K562 (cell line): ENCODE measurements at regions not wholly inside any gene's neighbourhood (a gene's known extent, or its start where the extent isn't known, plus 50 kb on each side); places are given as distances from the start of the nearest gene placed in this dataset.

Source experiments
- ATAC-seq: fragments of 200-7000 bp; cut with Tn5 transposase; 3 replicates; pipeline ENCODE4 v1.9.1; 2020; ENCODE audit warnings: moderate library complexity
- BruUV-seq: library from RNA; stranded (reverse); fragments of 400-500 nt; replicated peaks from 2 replicates; lab custom pipeline; 2021; lab: Mats Ljungman, UMichigan
- CTCF ChIA-PET: fragments of 300-600 bp; formaldehyde crosslinking; extraction: SDS; loops from one replicate; lab custom pipeline; 2021; ENCODE audit warnings: low intra/inter-chr PET ratio; lab: Yijun Ruan, JAX
- POLR2A ChIA-PET: fragments of 300-600, 350-650 bp; sonication (Branson Sonifier 250); formaldehyde crosslinking; extraction: SDS; loops from one replicate; lab custom pipeline; 2021; ENCODE audit warnings: antibody characterized with exemption, inconsistent platforms; lab: Yijun Ruan, JAX
- DNase-seq, 4 experiments: peaks; one replicate each; pipeline versions ENCODE4 v3.0.0 to v3.0.0-alpha.2; 2011 to 2018; ENCODE audit warnings: low spot score in 3 of 4, mixed read lengths in 3 of 4; ENCODE audit errors: extremely low read depth in 1 of 4
- FAIRE-seq: peaks from 2 replicates; lab custom pipeline; 2011; peaks lifted over from hg19 to GRCh38; lab: Jason Lieb, UNC
- H2AFZ ChIP-seq: 2 replicates; pipeline ENCODE4 v1.6.0; 2011; ENCODE audit warnings: low read depth, low read length, control low read depth, inconsistent platforms
- H3K27ac ChIP-seq: fragments of 200-600 bp; 3 replicates; pipeline ENCODE4 v1.8.0; 2011; ENCODE audit warnings: low read depth, mild to moderate bottlenecking, control low read depth, inconsistent platforms, low read length, moderate library complexity, mixed read lengths; ENCODE audit errors: extremely low read depth
- H3K27me3 ChIP-seq, 2 experiments: fragments of 300-600 bp in 1 of 2; 2 replicates in 1 of 2; 3 replicates in 1 of 2; pipeline versions ENCODE4 v1.6.0 to v1.8.0; 2011; ENCODE audit warnings: inconsistent platforms in 2 of 2, low read length in 2 of 2, mild to moderate bottlenecking in 1 of 2, mixed read lengths in 1 of 2, moderate library complexity in 1 of 2; ENCODE audit not compliant: control insufficient read depth in 2 of 2, insufficient read depth in 2 of 2
- H3K36me3 ChIP-seq: fragments of 300-600 bp; 3 replicates; pipeline ENCODE4 v1.8.0; 2011; ENCODE audit warnings: mild to moderate bottlenecking, low read length, inconsistent platforms; ENCODE audit not compliant: control insufficient read depth, insufficient read depth
- H3K4me1 ChIP-seq, 2 experiments: fragments of 200-600 bp in 1 of 2; replicated peaks in 1 of 2; 2 replicates in 1 of 2; 3 replicates in 1 of 2; pipeline versions ENCODE4 v1.5.1 to v1.8.0; 2011; ENCODE audit warnings: inconsistent platforms in 2 of 2, low read length in 2 of 2, mild to moderate bottlenecking in 1 of 2, mixed read lengths in 1 of 2, moderate library complexity in 1 of 2; ENCODE audit not compliant: control insufficient read depth in 2 of 2, insufficient read depth in 2 of 2
- H3K4me2 ChIP-seq: 2 replicates; pipeline ENCODE4 v1.6.1; 2011; ENCODE audit warnings: low read length, control low read depth, inconsistent platforms, mixed read lengths; ENCODE audit not compliant: insufficient read depth
- H3K4me3 ChIP-seq: fragments of 200-600 bp; sonication (generic), shearing (Covaris generic); 2 replicates; pipeline ENCODE4 v1.5.1; 2016; ENCODE audit warnings: control low read depth, inconsistent platforms
- H3K79me2 ChIP-seq: fragments of 200-600 bp; 3 replicates; pipeline ENCODE4 v1.8.0; 2011; ENCODE audit warnings: low read length, inconsistent platforms; ENCODE audit not compliant: control insufficient read depth, insufficient read depth
- H3K9ac ChIP-seq, 2 experiments: 2 replicates each; pipeline versions ENCODE4 v1.6.0 to v1.6.1; 2011; ENCODE audit warnings: low read depth in 2 of 2, low read length in 2 of 2, control low read depth in 1 of 2, inconsistent platforms in 1 of 2, mild to moderate bottlenecking in 1 of 2, mixed read lengths in 1 of 2; ENCODE audit not compliant: insufficient read depth in 1 of 2
- H3K9me1 ChIP-seq: one replicate; pipeline ENCODE4 v1.6.0; 2011; ENCODE audit warnings: inconsistent platforms, mild to moderate bottlenecking, low read length, moderate library complexity; ENCODE audit not compliant: control insufficient read depth, insufficient read depth
- H3K9me3 ChIP-seq: replicated peaks from 2 replicates; pipeline ENCODE4 v1.5.1; 2011; ENCODE audit warnings: low read depth, low read length, inconsistent platforms; ENCODE audit not compliant: control insufficient read depth, insufficient read depth
- H4K20me1 ChIP-seq: replicated peaks from 2 replicates; pipeline ENCODE4 v1.6.1; 2011; ENCODE audit warnings: low read length, inconsistent platforms, mixed read lengths; ENCODE audit not compliant: control insufficient read depth, insufficient read depth
- ESRRA ChIP-seq: fragments of 450-650 bp; IDR thresholded peaks from 2 replicates; pipeline ENCODE4 v1.6.1; 2014; ENCODE audit warnings: low read depth, mild to moderate bottlenecking, moderate library complexity, borderline replicate concordance
- ETS1 ChIP-seq: conservative IDR thresholded peaks from 2 replicates; pipeline ENCODE4 v1.6.1; 2011; ENCODE audit warnings: low read depth, mild to moderate bottlenecking, low read length; ENCODE audit not compliant: control insufficient read depth
- KDM4B ChIP-seq, 2 experiments: fragments of 450-650 bp in 1 of 2; sonication (generic) in 1 of 2; IDR thresholded peaks; 2 replicates each; pipeline ENCODE4 v1.6.1; 2016 to 2017; ENCODE audit warnings: borderline replicate concordance in 2 of 2, antibody characterized with exemption in 1 of 2, low read depth in 1 of 2, mild to moderate bottlenecking in 1 of 2
- MCM7 ChIP-seq, 2 experiments: fragments of 450-650 bp; IDR thresholded peaks; 2 replicates each; pipeline ENCODE4 v1.6.1; 2016 to 2018
- ZC3H11A ChIP-seq: IDR thresholded peaks from 2 replicates; pipeline ENCODE4 v1.6.1; 2012; ENCODE audit warnings: low read depth, low read length, improper control_type of control experiment
- ZZZ3 ChIP-seq: fragments of 450-650 bp; IDR thresholded peaks from 2 replicates; pipeline ENCODE4 v1.6.1; 2016; ENCODE audit warnings: antibody characterized with exemption, mild to moderate bottlenecking, moderate library complexity
- WGBS: fragments of 100-300 bp; shearing (Covaris generic); methylation state at CpG from one replicate; pipeline ENCODE4 v1.1.6; 2016; ENCODE audit warnings: low coverage, mixed read lengths; ENCODE audit not compliant: insufficient coverage; ENCODE audit errors: missing lambda C conversion rate; 5-methylcytosine and 5-hydroxymethylcytosine counted together
- in situ Hi-C: fragments of 300-500 bp; cut with MboI; formaldehyde crosslinking; loops from 4 replicates; pipeline ENCODE4 v1.15.0; 2018; ENCODE audit warnings: inconsistent platforms, mixed read lengths
- intact Hi-C: fragments of 100-400 bp; cut with micrococcal nuclease; formaldehyde crosslinking; loops from 2 replicates; pipeline ENCODE4 v1.14.2; 2022

DNA sequence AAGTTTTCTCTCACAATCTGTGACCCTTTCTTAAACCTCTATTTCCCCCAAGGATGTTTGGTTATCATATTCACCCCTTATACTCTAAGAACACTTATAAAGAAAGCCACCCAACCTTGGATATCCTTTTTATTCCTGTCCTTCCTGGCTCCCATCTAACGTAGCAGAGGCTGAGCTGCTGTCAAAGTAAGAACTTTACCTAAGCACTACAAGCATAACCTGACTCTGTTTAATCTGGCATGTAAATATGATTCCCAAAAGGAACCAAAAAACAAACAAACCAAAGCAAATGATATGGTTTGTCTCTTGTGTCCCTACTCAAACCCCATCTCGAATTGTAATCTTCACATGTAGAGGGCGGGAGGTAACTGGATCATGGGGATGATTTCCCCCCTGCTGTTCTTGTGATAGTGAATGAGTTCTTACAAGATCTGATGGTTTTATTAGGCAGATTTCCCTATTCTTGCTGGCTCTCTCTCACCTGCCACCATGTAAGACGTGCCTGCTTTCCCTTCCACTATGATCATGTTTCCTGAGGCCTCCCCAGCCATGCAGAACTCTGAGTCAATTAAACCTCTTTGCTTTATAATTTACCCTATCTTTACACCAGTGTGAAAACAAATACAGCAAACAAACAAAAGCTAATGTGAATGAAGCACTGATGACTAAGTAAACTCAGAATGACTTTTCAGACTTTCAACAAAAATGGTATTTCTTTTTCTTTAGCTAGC is 72.7 kb upstream of the SPOPL start (continued):
- TF ChIP-seq KDM4B (IDR thresholded peaks at IDR 0.05; ENCODE audit: borderline replicate concordance in 2 of 2, low read depth in 1 of 2), result no peak
- TF ChIP-seq ZZZ3, result no peak
- TF ChIP-seq MCM7 (IDR thresholded peaks at IDR 0.05), result no peak

DNA sequence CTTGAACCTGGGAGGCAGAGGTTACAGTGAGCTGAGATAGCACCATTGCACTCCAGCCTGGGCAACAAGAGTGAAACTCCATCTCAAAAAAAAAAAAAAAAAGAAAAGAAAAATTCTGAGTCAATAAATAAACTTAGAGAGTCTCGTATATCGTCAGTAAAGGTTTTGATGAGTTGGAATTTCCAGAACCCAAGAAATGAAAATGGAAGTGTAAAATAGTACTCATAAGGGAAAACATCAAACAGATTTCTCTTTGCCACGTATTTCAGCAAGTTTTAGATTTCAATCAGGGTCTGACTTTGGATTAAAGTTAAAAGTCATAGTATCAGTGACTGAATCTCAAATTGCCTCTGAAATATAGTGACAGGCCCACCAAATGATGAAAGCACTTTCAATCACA is 71.4 kb upstream of the SPOPL start:
- H4K20me1 ChIP-seq, result peaks cover 3% of the 10 kb centered on the region; the same call in 1 of the 2 replicates
- 0 out of 2 replicates have a peak, but pooled peaks cover 2% of the 10 kb centered on the region for H3K9me3 ChIP-seq
- H3K9me1 ChIP-seq, result no peaks in the 10 kb centered on the region
- no peaks in the 10 kb centered on the region for H3K36me3 ChIP-seq
- no peak overlapping the region for H2AFZ ChIP-seq
- in situ Hi-C loops, result no loop called here
- no peak for ATAC-seq
- DNase-seq, result no peak
- POLR2A ChIA-PET, result no interaction called here
- H3K4me1 ChIP-seq, result peaks cover 6 to 23% of the 10 kb centered on the region in 2 experiments; a peak in 2 of 5 replicates
- no peaks in the 10 kb centered on the region for H3K27me3 ChIP-seq
- CTCF ChIA-PET, result no interaction called here
- no peak overlapping the region for H3K27ac ChIP-seq
- no peaks in the 10 kb centered on the region for H3K79me2 ChIP-seq
- 55% methylated on average over 2 of the region's 3 CpGs for WGBS
- intact Hi-C loops, result no loop called here
- no peak overlapping the region for H3K4me3 ChIP-seq
- no TSS peak for BruUV-seq
- no peak for FAIRE-seq
- H3K9ac ChIP-seq, result no peak overlapping the region
- no peak for TF ChIP-seq ZC3H11A
- no peak for TF ChIP-seq ETS1
- TF ChIP-seq ESRRA, result no peak
- TF ChIP-seq, all 486 proteins: peak for 0
- no peak overlapping the region for H3K4me2 ChIP-seq
